NT2/D1 (cell line): ENCODE measurements at regions not wholly inside any gene's neighbourhood (a gene's known extent, or its start where the extent isn't known, plus 50 kb on each side); places are given as distances from the start of the nearest gene placed in this dataset.
"Not testable (repeated sequence)": the region's sequence is repeated elsewhere in the genome, so short reads cannot be mapped to it uniquely, and the experiment has no call there.

Experiments
- SUZ12 ChIP-seq: IDR thresholded peaks from 2 replicates; pipeline ENCODE4 v1.6.1; 2011; ENCODE audit not compliant: insufficient read length, insufficient read depth; ENCODE audit errors: extremely low read depth
- ZNF274 ChIP-seq: IDR thresholded peaks from 2 replicates; pipeline ENCODE4 v1.6.1; 2011; ENCODE audit warnings: mild to moderate bottlenecking, low read depth, low read length

DNA sequence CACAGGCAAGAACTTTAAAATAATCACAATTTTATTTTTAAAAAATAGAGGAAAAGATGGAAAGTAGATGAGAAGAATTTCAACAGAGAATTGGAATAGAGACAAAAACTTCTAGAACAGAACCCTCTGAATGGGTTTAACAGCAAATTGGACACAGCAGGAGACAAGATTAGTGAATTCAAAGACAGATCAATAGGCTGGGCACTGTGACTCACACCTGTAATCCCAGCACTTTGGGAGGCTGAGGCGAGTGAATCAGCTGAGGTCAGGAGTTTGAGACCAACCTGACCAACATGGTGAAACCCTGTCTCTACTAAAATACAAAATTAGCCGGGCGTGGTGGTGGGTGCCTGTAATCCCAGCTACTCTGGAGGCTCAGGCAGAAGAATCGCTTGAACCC, 49.9 kb upstream of the CFAP126 start:
- TF ChIP-seq SUZ12, ZNF274: not testable (repeated sequence)
